GM21576 (cell line): ENCODE measurements at regions not wholly inside any gene's neighbourhood (a gene's known extent, or its start where the extent isn't known, plus 50 kb on each side); places are given as distances from the start of the nearest gene placed in this dataset.
"Not testable (repeated sequence)": the region's sequence is repeated elsewhere in the genome, so short reads cannot be mapped to it uniquely, and the experiment has no call there.

ENCODE experiments used
- ATAC-seq: cut with Tn5 transposase; IDR thresholded peaks from one replicate; pipeline ENCODE4 v1.9.1; 2021; ENCODE audit warnings: mild to moderate bottlenecking, moderate library complexity; ENCODE audit not compliant: unreplicated experiment

DNA sequence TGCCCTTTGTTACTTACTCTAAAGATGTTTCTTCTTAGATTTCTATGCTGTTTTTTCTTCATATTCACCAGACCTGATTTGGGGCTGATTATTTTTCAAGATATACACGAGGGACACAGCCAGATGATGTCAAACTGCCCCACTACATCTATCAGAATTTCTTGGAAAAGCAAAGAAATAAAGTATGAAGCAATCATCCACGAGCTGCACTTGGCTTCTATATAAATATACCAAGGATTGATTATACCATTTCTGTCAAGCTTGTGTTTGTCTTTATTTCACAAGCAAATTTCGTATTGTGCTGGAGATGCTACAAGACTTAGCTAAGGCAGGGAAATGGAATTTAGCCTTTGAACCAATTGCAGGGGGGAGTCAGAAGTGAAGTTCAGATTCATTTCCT lies 715.1 kb upstream of the NR2F2 start:
- ATAC-seq: no peak

DNA sequence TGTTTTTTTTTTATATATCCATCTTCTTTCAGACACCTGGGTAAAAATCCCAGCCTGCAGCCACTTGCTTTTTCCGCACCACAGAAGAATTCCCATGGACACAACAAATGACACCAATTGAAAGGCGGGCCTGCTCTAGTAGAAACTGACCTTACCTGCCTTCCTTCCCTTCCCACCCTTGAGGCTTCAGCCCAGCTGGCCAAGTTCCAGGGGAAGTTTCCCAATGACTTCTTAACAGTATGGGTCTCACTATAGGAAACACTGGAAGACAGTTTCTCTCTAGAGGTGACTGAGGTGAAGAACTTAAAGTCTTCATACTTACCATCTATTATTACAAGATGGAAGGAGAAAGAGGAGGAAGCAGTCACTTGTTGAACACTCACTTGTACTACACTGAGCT lies 714.2 kb upstream of the NR2F2 start:
- no peak for ATAC-seq

DNA sequence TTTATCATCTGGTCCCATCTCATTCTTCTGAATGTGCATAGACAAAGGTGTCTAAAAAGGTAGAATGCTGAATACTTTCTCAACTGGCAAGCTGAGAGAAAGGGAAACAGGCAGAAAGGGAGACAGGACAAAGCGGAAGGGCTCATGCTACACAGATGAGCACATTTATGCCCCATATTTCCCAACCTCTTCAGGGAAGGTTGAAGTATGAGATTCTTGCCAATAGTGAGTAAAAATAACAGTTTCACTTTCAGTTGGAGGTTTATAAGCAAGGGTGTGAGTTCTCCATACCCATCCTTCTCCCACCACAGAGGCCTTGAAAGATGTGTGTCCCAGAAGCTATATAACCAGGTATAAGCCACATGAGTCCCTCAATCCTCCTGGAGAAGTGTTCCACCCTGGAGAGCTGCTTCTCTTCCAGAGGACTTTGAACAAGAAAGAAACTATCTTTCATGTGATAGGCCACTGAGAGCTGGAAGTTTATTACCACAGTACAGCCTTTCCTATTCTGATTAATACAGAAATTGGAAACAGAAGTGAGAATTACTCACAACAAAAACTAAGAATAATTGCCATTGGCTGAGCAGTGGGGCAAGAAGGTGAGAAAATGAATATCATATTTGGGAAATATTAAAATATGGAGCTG lies 709.4 kb upstream of the NR2F2 start:
- no peak for ATAC-seq

DNA sequence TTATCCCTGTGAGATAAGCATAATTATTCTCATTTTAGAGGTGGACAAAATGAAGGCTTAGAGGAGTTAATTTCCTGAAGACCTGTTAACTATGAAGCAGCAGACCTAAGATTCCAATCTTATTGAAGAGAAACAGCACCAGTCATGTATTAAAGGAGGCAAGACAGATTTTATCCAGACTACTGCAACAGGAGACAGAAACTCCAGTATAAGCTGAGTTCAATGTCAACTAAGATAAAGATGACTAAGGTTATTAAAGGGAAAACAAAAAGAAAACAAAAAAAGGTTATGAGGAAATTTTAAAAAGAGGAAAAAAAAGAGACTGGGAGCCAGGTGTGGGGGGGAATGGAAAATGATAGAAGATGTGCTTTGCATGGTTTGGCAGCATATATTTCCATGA lies 707.7 kb upstream of the NR2F2 start:
- no peak for ATAC-seq

DNA sequence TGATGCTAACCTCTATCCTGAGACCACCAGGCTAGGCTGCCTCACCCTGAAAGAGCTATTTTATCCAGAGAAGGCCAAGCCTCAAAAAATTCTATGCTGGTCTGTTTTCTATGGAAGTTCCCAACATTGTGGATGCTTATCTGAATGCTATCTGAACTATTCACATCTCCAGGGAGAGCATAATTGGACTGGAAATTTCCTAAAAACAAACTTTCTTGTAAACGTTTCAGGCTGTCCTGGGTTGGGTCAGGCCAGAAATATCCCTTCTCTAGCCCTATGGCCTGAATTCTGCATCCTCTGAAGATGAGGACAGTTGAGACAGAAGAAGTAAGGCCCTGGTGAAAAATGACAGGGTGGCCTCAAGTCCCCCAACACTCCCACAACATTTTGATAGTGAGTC lies 706.4 kb upstream of the NR2F2 start:
- ATAC-seq: no peak

DNA sequence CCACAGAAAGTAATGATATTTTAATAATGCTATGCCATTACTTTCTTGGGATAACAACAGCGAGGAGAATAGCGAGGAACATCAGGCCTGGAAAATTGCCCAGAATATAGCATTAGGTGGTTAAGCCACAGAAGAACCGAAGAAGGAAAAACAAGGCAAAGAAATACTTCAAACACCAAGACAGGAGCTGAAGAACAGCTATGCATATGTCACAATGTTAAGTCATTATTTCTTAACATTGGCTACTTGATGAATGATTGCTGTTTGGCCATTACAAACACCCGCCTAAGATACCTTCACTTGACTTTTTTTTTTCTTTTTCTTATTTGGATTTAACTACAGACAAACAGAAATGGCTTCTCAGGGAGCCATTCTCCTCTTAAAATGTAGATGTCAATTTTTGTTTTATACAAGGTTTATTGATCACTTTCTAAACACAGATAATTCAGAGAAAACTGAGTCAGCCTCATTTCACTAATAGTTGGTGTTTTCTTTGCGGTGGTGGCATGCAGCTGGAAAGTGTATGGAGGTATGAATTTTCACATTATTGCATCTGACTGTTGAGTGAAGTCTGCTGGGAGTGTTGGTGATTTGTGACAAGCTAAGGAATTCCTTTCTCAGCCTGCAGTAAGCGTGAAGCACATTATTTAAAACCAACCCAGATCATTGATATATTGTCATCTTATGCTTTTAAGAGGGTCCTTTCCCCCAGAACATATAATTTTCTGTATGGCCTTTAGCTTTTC lies 705.7 kb upstream of the NR2F2 start:
- no peak for ATAC-seq

DNA sequence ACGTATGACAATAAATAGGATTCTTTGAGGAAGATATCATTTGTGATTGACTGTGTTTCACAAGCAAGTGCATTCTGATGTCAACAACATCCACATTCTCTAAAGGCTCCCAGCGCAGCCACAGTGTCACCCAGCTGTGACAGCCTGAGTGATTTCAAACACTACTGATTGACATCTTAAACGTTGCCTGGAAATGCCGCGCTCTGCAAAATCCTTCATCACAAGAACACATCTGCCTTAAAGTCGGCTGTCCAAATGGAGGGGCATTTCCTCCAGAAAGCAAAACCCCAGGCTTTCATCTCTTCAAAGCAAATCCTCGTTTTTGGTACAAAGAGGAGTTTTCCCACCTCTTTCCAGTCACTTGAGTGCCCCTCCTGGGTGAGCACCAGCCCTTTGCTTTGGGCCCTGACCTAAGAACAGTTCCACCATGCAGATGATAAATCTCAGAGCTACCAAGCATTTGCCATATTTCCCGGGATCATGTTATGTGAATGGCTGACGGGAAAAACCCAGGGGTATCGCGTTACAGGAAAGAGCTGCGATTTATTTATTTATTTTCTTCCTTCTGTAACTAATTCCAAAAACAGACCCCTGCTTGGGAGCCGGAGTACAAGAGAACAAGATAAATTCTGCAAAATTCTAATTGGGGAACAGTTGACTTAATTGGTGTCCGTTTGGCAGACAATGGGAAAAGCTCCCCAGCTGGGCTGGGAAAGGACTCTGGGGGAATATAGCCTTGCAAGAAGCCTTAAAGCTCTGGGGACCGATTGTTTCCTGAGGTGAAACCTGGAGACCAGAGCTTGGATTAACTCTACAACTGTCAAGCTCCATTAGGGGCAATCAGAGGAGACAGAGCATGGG lies 703.8 kb upstream of the NR2F2 start:
- ATAC-seq: no peak

DNA sequence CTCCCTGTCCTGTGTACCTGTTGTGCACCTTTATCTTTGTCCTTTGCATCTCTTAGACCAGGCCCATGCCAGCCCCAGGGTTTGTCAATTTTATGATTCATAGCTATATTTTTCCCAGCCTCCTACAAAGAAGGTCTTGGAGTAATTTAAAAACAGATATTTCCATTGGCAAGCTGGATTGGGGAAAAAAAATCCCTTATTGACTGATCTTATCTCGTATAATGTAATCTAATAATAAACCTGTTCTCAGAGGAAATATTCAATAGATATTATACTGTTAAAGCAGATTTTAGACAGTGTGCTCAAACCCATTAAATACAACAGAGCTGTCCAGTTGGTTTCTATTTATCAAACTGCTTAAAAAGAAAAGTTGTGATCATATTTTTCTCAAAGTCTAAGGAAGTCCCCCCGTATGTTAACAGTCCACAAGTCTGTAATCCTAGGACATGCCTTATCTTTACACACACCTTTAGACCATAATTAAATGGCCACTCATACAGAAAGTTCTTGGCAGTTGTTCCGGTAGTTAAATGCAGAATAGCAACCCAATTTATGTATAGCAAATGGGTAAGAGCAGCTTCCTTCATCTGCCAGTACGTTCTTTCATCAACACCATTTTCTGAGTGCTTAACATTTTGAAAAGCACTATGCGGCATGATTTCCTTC lies 700.9 kb upstream of the NR2F2 start:
- no peak for ATAC-seq

DNA sequence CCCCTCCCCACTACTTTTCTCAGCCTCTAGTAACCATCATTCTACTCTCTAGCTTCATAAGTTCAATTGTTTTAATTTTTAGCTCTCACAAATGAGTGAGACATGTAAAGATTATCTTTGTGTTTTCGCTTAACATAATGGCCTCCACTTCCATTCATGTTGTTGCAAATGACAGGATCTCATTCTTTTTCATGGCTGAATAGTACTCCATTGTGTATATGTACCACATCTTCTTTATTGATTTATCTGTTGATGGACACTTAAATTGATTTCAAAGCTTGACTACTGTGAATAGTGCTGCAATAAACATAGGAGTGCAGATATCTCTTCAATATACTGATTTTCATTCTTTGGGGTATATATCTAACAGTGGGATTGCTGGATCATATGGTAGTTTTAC lies 699.8 kb upstream of the NR2F2 start:
- ATAC-seq: no peak

DNA sequence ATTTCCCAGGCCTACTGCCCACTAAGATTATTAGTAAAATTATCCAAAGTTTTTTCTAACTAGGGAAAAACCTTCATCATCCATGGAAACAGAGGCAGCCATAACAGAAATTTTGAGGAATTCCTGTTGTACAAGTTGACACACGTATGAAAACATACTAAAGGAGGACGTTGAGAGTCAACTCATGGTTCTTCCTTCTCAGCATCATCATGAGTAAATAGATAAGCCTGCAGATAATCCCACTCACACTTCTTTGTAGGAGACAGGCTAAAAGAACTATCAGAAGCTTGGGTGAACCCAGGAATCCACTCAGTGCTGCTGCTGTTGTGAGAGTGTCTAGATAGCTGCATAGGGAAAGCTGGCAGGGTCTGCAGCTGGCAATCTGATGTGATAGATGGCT lies 694.8 kb upstream of the NR2F2 start:
- no peak for ATAC-seq

DNA sequence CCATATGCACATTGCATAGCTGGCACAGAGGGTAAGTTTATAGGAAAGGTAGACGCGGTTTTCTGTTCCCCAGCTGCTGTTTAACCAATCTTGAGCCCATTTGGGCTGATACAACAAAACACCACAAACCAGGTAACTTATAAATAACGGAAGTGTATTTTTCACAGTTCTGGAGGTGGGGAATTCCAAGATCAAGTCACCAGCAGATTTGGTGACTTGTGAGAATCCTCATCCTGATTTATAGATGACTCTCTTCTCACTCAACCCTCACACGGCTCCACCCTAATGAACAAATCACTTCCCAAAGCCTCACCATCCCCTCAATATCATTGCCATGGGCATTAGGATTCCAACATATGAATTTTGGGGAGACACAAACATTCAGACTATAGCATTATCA lies 694.4 kb upstream of the NR2F2 start:
- ATAC-seq: no peak

DNA sequence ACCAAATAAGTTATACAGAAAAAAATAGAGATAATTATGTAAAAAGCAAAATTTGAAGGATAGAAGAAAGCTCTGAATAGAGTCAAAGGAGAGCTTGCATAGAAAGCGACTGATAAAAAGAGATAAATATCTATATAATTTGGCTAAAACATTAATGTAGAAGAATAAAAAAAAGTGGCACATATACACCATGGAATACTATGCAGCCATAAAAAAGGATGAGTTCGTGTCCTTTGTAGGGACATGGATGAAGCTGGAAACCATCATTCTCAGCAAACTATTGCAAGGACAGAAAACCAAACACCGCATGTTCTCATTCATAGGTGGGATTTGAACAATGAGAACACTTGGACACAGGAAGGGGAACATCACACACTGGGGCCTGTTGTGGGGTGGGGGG lies 693.3 kb upstream of the NR2F2 start:
- ATAC-seq: not testable (repeated sequence)

DNA sequence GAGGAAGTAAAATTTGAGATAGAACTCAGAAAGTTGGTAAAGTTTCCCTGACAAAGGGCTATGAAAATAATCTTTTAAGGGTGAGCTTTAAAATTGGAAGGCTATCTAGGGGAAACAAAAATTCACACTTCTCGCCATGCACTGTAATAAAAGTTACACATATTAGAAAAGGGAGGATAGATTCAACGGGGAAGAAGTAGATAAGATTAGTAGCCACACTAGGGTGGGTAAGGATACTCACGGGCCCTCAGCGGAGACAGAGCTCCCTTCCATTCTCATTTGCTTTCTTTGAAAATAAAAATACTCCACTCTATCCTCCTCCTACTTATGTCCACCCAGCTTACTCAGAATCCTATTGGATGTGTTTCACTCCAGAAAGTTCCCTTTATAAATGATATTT lies 691.3 kb upstream of the NR2F2 start:
- ATAC-seq: no peak

DNA sequence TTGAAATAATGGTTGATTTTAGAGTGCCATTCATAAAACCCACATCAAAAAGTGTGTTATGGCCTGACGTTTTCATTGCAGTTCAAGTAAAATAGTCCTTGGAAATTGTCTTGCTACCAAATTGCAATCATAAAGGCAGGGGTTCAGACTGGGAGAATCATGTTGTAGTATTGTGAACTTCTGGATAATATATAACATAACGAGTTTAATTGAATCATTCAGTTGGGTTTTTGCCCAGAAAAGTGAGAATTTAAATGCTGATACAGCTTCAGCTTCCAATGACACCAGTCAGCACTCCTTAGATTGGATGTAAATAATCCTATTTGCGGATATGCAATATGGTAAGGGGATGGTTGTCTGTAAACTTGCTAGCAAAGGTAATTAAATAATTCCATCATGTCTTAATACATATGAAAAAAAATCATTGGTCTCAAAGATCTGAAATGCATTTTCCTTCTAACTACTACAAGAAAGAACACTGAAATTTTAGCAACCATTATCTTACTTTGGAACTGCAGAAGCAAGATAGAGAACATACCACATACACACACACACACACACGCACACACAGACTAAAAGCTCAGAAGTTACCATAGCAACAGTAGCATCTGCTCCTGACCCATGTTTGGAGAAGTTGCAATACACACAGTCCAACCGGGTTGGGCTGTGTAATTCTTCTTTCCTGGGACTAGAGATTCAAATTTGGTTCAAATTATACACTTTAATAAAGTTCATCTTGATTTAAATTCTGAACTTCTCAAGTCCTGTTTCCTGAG lies 686.2 kb upstream of the NR2F2 start:
- ATAC-seq: no peak

DNA sequence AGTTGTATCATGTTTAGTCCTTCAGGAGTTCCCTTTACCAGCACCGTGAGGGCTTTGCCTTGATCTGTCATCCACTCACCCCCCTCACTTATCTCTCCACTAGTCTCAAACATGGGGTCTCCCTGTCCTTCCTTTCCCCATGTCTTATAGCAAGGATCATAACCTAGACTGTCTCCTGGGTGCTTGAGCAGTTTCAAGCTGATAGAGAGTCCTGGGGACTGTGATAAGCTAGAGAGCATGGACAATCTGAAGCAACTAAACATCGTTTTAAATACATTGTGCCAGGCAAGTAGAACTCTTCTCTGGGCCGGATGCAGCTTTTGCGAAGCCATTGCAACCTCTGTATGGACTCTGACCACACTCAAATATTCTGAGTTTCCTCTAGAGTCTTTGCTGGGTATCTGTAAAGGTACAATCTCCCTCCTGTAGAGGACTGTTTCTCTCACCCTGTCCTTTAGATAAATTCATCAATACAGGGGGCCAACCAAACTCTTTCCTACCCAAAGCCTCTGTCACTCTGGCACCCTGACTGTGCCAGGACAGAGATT lies 684.6 kb upstream of the NR2F2 start:
- no peak for ATAC-seq

DNA sequence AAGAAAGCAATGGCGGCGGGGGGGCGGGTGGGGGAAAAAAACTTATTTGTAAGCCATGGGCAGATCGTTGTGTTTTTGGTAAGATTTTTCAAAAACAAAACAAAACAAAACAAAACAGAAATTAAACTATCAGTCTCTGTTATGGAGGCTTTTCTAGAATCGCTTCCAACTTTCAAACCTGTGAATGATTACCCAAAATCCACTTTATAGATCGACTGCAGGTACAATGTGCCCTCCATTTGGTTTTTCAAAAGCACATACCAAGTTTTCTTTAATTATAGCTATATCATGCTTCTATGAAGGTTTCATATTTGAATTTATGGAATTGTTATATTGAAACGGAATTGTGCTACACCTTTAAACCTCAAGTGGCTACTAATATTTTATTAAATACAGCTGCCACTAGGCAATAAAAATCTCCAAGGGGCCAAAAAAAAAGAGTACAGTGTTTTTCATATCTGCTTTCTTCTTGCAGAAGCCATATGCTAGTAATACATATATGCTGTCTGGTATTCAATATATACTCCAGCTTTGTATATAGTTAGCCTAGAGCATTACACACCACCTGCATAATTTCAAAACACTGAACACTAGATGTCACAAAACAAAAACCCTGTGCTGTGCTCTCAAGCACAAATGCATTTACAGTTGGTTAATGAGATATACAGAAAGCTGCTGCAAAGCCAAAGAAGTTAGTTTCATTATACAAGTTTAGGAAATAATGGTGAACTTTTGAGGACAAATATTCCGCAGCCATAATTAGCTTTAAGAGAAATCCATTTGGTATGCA lies 683.8 kb upstream of the NR2F2 start:
- ATAC-seq: no peak

DNA sequence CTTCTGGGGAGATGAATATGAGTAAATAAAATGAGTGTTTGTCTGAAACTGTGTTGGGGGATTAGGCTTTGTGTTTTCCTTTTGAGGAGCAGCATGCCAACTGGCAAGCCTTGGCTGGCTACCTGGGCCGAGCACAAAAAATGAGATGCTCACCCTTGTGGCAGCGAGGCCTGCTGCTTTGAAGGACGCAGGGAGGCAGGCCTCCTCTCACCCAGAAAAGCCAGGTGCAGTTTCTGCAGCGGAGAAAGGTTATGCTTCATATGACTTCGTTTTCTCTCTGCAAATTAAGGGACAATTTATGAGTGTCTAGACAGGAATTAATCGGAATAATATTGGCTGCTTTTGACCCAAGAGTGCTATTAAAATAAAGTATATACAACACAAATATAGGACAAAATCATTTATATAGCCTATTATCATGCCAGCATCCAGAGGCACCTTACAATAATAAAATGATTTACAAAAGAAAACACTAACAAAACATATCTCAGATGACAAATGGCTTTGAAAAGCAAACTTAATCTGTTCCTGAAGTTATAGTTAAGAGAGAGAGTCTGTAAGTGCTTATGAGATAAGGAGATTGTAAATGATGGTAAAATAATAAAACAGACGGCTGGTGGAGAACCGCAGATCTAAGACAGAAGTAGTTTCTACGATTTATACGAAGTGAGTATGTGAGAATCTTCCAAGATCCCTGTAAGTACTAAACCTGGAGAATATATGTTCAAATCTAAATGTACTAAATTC lies 682.8 kb upstream of the NR2F2 start:
- no peak for ATAC-seq

DNA sequence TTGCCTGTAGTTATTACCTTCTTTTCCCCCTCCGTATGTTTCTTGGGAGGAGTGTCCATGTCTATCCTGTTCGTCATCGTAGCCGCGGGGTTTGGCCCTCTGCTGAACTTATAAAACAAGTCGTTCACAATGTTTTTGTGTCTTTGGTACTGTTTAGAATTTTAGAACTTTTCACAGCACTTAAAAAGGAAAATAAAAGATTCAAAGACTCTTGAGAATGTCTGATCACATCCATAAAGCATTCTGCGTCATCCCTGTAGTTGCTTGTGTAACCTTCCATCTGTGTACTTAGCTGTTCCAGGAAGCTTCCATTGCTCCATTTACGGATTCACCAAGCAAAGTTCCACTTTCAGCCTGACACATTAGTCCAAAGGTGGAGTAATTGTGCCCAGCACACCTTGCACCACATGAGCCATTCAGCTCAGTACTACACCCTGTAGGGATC lies 677.1 kb upstream of the NR2F2 start:
- ATAC-seq: no peak
